GM21619 (cell line): ENCODE measurements at regions not wholly inside any gene's neighbourhood (a gene's known extent, or its start where the extent isn't known, plus 50 kb on each side); places are given as distances from the start of the nearest gene placed in this dataset.
"Not testable (repeated sequence)": the region's sequence is repeated elsewhere in the genome, so short reads cannot be mapped to it uniquely, and the experiment has no call there.

Source experiments
- ATAC-seq: cut with Tn5 transposase; IDR thresholded peaks from one replicate; pipeline ENCODE4 v1.9.1; 2021; ENCODE audit not compliant: unreplicated experiment

DNA sequence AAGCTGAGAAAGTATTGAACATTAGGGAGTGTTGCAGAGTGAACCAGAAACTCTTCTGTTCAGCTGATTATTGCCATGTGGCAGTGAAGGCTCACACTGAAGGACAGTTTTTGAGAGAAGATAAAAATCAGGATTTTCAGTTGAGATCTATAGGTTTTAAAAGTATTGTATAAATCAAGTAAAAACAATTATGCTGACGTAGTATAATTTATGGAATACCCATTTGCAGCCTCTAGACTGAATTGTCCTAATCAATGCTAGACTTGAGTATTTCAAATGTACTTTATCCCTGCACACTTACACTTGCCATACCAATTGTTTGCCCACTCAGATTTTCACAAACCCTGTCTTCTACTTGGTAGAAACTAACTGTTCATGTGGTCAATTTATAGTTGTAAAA, 245.8 kb downstream of the FRK start:
- no peak for ATAC-seq

DNA sequence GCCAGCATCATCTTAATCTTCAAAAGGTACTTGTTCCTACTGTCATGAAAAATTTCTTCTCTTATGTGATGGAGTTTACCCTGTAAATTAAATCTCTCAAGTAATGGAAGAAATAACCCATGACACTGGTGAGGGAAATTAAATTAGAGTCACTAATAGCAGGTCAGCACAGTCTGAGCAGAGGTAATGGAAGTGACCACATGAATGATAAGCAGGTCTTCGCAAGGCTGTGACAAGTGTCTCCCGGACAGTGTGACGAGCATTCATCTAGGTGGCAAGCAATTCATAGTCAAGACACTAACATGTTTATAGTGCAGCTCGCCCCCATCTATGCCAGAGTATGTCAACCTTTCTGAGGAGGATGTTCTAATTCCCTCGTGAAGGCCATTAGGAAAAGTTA, 249.2 kb downstream of the FRK start:
- ATAC-seq, result no peak

DNA sequence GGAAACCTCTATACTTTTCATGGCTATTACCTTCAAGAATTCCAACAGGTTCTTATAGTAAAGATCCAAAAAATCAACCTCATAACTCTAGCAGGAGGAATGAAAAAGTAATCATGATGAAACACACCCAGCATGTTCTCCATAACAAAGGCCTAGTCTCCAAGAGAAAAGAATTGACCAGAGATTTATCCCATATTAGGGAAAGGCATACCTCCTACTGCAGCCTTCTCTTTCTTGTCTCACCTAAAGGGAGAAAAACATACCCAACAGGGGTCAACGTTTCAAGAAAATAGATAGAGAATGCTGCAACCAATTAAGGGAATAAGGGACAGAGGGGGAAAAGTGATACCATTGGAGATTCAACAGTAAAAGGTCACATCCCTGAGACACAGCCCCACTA, 262.5 kb downstream of the FRK start:
- no peak for ATAC-seq

DNA sequence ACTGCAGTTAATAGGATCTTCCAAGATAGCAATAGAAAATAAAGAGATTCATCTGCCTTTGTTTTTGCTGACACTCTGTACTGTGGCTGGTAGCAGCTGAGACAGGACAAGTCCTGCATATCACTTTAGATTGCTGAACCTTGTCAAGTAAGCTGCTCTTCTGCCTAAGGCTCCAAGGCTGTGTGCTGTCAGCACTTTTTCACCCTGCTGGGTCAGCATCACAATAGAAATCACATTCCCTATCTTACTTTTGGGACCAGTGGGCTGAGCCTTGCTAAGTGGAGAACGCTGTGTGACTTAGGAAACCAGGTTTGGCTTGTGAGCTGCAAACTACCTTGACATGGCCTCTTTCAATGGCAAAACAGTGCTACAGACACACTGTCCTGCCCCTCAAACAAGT, 263.9 kb downstream of the FRK start:
- no peak for ATAC-seq

DNA sequence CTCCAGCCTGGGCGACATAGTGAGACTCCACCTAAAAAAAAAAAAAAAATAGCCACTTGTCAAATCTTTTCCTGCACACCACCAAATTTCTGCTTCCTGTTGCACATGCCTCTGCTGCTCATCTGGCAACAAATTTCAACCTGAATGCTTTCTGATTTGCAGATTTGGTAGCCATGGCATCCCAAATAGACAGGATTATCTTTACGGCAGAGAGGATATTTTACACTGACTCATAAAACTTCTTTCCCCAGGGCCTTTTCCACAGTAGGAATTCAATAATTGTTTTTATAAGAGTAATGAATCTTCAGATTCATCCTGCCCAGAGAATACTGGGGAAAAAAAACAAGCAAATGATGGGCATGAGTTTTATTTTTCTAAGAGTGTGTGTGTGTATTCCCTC, 264.6 kb downstream of the FRK start:
- ATAC-seq, result no peak

DNA sequence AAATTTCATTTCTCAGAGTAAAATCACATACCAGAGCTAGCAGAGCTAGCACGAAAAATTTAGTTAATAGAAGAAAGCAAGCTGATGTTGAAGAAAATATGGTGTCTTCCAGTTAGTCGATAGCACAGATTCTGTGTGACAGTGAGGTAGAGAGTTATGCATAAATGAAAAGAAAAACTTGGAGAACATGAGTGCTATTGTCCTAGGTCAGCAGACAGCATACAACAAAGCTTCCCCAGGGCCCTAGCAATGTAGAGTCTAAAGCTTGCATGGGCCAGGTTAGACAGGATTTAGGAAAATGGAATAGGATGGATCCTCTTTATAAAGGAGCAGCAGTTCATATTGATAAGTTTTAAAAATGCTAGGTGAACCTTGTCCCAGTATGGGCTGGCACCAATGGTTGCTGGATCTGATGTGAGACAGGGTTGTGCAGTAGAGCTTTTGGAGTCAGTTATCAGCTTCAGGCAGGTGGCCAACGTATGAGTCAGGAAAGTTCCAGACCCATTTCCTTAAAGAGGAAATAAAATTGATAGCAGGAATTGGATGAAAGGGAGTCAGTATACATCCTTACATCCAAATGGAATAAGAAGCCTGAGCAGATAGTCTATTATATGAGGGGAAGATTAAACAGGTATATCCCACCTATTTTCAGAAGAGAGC, 277.2 kb downstream of the FRK start:
- no peak for ATAC-seq

DNA sequence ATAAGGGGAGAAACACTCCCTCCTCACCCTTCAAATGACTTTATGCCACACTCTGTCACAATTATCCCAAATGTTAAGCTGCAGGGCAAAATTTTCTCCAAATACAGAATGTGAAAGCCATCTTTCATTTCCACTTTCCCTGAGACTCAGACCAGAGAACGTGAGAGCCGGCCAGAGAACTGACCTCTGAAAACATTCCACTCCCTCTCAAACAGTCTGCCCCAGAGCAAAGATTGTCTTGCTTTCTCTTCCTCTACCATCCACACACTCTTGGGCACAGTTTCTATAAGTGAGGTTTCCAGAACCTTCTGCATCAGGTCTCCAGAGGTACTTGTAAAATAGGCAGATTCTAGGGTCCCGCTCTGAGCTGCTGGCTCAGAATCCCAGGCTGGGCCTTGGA, 278.1 kb downstream of the FRK start:
- no peak for ATAC-seq

DNA sequence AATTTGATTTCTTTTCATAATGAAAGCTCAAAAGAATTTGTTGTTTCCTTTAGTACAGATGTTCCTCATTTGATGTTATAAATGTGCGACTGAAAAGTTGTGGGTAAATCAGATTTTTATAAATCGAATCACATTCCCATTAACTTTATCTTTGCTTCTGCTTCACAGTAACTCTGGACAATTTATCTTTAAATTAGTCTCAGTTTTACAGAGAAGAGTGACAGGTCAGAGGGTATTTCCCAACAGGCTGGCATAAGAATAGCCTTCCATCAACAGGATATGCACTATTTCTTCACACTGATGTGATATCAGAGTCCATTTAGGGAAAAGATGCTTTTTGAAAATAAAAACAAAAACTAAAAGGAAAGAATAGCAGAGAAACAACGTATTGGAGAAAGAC, 286.9 kb downstream of the FRK start:
- ATAC-seq, result no peak

DNA sequence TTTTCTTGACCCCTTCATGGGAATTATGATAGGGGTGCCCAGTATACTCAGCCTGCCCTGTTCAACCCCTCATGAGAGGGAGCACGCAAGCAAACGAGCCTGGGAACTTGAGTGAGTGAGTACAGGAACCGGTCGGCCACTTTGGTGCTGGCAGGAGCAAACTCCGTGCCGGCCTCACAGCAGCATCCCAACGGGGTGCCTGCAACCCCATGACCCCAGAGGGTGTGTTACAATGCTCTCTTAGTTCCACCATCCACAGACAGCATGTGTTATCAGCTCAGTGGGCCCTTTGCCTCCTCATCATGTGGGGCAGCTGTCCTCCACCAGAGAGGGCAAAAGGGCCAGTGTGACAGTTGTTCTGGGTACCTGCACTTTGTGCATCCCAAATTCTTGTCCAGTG, 289.8 kb downstream of the FRK start:
- ATAC-seq, result no peak

DNA sequence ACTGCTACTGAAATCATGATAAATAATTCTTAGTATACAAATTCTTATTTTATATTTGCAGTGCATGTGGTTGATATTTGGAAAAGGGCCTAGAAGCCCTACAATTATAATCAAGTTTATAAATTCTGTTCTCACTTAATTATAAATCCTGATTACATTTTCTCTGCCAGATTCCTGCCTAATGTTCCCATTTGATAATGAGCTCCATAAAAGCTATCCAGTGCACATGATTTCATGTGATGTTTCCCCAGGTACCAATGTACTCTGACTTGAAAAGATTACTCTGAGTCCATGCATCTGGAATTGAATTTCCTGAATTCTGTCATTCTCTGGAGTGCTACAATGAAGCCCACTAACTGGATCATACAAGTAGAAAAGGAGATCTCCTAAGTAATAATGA, 292.2 kb downstream of the FRK start:
- ATAC-seq, result no peak

DNA sequence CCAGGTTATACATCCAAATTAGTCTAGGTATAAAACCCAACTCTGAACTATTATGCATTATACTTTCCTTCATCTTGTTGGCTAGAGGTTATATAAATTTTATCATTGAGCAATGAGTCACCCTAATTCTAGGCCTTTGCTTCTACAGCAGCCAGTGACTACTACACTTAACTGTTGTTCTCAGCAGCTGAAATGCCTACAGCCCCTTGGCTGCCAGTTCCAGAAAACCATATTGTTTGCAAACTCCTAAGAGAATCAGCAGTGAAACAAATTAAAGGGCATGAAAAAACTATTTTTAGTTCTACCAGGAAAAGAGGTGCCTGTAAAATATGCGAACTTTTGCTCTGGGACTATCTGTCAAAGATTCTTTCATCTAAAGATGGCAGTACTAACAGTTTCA, 292.8 kb downstream of the FRK start:
- no peak for ATAC-seq

DNA sequence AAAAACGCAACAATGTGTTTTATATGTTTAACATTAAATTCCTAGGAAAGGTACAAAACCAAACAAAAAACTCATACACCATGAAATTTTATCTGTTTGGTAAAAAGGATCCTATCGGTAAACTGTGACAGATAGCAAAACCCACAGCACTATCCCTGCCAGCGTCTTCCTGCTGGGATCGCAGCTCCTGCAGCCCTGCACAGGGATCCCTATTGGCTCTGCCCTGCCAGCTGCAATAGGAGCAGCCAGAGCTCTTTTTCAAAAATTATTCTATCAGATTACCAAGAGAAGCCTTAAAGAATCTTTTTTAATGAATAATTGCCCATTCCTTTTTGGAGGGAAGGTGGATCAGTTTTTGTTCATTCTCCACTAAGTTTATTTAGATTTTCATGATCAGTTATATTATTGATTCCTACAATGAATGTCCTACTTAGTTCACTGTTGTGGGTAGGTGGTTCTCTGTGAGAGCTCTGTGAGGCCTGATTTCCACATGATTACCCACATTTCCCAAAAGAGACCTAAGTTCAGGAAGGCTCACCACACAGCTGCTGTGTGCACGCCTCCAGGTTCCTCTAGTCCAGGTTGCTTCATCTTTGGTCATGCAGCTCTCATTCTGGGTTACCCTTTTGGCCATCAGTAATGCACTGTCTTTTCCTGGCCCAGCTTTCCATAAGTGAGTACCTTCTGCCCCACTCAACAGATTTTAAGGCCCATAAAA, 293.8 kb downstream of the FRK start:
- ATAC-seq, result no peak

DNA sequence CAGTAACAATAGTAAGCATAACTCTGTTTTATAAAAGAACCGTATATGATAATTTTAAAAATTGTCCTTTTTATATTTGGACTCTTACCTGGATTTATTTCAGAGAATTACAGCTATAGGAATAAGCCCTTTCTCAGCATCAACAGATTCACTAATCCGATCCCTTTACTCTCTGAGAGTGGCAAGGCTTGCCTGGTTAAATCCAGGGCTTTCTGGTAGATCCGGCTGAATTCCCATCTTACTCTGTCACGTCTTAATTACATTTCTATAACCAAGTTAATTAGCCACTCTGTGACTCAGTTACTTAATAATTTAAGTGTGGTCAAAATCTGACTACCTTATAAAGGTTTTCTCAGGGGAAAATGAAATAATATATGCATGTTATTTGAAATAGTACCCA, 294.7 kb downstream of the FRK start:
- no peak for ATAC-seq

DNA sequence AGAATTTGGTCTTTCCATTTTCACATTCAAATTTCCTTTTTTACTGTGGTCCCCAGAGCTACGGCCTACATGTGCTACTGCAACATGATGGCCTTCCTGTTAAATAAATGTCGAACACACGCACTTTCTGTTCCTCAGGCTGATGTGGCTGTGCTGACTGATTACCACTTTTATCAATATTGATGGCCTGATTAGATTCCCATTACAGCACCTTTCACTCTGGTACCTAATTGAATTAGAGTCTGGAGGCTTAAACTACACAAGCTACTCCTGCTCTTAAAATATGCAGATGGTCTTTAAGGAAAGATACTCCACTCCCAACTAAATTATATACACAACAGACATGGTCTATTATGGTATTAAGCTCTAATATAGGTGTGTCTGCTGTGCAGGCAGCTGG, 301.6 kb downstream of the FRK start:
- no peak for ATAC-seq

DNA sequence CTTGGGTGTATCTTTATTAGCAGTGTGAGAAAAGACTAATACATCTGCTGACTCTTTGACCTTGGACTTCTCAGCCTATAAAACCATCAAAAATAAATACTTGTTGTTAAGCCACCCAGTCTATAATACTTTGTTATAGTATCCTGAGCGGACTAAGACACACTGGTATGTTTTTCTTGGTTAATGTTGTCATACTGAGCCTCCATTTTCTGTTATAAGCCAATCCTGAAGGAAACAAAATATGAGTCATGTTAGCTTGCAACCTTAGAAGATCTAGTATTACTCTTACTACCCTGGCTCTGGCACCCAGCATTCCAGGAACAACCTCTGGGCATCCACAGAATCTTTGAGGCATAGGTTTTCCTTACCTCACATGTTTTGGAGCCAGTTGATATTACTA, 307.2 kb downstream of the FRK start:
- no peak for ATAC-seq

DNA sequence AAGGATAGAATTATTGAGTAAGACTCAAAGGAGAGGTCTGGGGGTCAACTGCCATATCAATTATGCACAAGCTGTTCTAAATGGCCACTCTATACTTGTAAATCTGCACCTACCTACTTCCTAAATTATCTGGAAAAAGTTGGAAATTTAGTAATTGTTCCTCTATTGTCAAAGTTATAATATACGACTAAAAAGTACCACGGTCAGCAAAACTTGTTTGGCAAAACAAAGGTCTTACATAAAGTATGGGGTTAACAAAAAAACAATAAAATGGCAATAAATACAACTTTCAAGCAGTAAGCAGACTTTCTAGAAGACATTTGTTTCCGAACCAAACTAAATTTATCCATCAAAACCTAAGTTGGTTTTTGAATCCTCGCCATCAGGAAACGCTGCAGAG, 309.7 kb downstream of the FRK start:
- ATAC-seq, result no peak

DNA sequence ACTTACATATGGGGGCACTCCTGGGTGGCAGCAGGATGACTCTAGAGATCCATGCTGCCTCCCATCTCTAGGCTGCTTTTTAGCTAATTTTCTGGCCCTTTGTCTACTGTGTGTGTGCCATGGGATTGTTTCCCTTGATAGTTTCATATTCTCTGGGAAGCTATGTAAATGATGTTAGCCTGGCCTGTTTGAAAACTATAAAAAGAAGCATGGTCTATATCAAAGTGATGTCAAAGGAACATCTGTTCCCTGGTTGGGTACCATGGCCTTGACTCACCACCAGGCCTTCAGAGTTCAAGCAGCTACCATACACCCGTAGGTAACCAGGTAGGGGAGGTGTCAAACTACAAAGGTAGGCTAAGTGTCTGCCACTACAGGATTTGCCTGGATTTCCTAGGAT, 310.4 kb downstream of the FRK start:
- ATAC-seq, result no peak

DNA sequence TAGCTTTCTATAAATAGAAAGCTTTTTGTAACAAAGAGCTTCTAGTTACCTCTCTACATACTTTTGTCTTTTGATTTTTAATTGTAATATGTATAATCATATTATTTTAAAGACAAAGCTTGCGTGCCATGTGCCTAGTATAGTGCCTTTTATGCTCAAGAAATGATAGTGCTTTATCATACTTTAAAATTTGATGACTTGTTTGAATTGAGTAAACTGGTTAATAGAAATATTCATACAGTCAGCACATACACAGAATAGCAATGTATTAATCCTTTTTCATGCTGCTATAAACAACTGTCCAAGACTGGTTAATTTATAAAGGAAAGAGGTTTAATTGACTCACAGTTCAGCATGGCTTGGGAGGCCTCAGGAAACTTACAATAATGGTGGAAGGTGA, 313.0 kb downstream of the FRK start:
- ATAC-seq, result no peak

DNA sequence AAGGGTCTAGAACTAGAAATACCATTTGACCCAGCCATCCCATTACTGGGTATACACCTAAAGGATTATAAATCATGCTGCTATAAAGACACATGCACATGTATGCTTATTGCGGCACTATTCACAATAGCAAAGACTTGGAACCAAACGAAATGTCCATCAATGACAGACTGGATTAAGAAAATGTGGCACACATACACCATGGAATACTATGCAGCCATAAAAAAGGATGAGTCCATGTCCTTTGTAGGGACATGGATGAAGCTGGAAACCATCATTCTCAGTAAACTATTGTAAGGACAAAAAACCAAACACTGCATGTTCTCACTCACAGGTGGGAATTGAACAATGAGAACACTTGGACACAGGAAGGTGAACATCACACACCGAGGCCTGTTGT, 314.1 kb downstream of the FRK start:
- not testable (repeated sequence) for ATAC-seq

DNA sequence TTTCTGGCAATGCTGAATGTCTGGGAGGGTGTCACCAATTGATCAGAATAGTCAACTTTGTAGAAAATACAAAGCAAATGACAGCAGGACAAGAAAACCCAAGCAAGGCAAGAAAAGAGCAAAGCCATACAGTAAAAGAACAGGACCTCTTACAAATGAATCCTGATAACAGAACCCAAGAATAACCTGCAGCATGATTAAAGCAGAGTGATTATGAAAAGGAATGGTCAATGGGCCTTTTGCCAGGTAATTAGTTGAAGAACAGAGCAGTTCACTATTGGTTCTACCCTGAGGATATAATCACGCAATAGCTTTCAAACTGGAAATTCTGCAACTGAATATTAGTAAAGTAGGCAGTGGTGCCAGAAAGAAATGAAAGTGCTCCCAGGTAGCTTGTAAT, 319.8 kb downstream of the FRK start:
- no peak for ATAC-seq

DNA sequence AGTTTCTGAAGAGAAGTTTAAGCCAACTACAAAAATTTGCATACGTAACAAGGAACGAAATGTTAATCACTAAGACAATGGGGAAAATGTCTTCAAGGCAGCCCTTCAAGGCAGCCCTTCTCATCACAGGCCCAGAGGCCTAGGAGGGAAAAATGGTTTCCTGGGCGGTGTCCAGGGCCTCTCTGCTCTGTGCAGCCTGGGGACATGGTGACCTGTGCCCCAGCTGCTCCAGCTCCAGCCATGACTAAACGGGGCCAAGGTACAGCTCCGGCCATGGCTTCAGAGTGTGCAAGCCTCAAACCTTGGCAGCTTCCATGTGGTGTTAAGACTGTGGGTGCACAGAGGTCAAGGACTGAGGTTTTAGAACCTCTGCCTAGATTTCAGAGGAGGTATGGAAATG, 325.1 kb downstream of the FRK start:
- no peak for ATAC-seq

DNA sequence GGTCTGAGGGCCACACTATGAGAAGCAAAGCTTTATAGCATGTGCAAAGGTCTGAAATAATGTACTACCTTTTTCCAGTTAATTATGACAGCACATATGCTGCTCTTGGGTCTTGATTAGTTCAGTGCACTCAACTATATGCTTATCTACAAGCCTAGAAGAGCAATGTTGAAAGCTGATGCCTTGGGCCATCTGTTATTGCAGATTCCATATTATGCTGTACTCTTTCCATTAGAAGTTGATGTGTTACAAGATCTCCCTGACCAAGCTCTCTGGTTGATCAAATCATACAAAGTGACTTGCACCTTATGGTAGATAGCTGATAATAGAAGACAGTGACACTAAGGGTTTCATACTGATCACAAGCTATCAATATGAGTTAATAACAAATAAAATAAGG, 327.3 kb downstream of the FRK start:
- no peak for ATAC-seq

DNA sequence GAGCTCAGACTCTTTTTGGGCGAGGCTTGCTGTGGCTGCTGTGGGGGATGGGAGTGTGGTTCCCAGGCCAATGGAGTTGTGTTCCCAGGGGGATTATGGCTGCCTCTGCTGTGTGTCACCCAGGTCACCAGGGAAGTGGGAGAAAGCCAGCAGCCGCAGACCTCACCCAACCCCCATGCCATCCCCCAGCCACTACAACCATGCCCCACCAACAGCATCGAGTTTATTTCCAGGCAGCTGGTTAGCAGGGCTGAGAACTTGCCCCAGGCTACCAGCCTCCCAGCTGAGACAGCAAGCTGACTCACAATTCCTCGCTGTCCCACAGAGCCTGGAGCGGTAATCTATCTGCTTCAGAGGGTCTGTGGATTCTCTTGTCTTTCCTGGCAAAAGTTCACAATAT, 331.7 kb downstream of the FRK start:
- ATAC-seq, result no peak
